ENCODE measurements at regions not wholly inside any gene's neighbourhood (a gene's known extent, or its start where the extent isn't known, plus 50 kb on each side); places are given as distances from the start of the nearest gene placed in this dataset.

GRCh38 chr6:22627644-22628043 is 58.3 kb downstream of the HDGFL1 start:
- TF ChIP-seq CTCF (IDR thresholded peaks at IDR 0.05; ENCODE audit: poor library complexity, severe bottlenecking), result no peak
- no peak for TF ChIP-seq RAD21 (conservative IDR thresholded peaks at IDR 0.05)
- no peak for TF ChIP-seq POLR2AphosphoS5 (IDR thresholded peaks at IDR 0.05)
- TF ChIP-seq REST (IDR thresholded peaks at IDR 0.05; ENCODE audit: borderline replicate concordance), result no peak

Measured in neural cell (in vitro differentiated cells).